ENCODE measurements at regions not wholly inside any gene's neighbourhood (a gene's known extent, or its start where the extent isn't known, plus 50 kb on each side); places are given as distances from the start of the nearest gene placed in this dataset.

DNA sequence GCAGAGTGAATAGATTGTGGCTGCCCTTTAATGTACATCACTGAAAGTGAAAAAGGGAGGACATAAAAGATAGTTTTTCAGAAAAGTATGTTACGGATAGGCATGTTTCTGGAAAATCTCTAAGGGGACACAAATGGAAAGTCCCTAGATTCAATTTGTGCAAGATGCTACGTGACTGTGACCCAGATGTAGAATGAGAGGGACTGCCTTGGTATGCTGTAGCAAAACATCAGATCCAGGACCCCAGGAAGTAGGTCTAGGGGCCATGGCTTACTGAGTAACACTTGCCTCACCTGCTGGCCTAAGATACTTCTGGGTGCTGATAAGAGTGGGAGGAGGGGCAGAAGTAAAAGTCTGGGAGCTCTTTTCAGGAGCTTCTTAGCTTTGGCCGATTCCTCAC, 191.2 kb upstream of the PHYHIPL start:
- Histone ChIP-seq H3K79me2 (ENCODE audit: insufficient read depth) (no peaks in the 10 kb centered on the region), H3K27me3 (ENCODE audit: insufficient read depth) (no peaks in the 10 kb centered on the region), H2AFZ (ENCODE audit: low read depth) (no peak overlapping the region), H3K9me2 (no peaks in the 10 kb centered on the region), H3K4me3 (ENCODE audit: low read depth in 2 of 2, low read length in 1 of 2) (no peak overlapping the region), H3K4me2 (no peak overlapping the region), H3K4me1 (ENCODE audit: control insufficient read depth in 1 of 2, insufficient read depth in 2 of 2, low read depth in 1 of 2, low read length in 1 of 2) (peaks cover 0 to 18% of the 10 kb centered on the region in 2 experiments; a peak in 2 of 4 replicates), H4K20me1 (ENCODE audit: insufficient read depth) (no peaks in the 10 kb centered on the region), H3K9me3 (no peaks in the 10 kb centered on the region), H3K27ac (ENCODE audit: low read depth in 2 of 2, low read length in 1 of 2) (no peak overlapping the region; a peak in 1 of 4 replicates), H3F3A (replicated peaks; ENCODE audit: insufficient read depth) (no peaks in the 10 kb centered on the region), H3K9ac (no peak overlapping the region), H3K36me3 (replicated peaks in 1 of 2; ENCODE audit: control insufficient read depth in 1 of 2, insufficient read depth in 2 of 2, low read length in 1 of 2) (no peaks in the 10 kb centered on the region)
- TF ChIP-seq RXRA (IDR thresholded peaks at IDR 0.05; ENCODE audit: borderline replicate concordance, low read depth) (no peak), RCOR1 (IDR thresholded peaks at IDR 0.05; ENCODE audit: low read length) (no peak), RFX5 (IDR thresholded peaks at IDR 0.05; ENCODE audit: low read length) (no peak), MEF2A (IDR thresholded peaks at IDR 0.05; ENCODE audit: borderline replicate concordance, low read depth) (no peak), RAD21 (IDR thresholded peaks at IDR 0.05; ENCODE audit: low read length) (no peak), FOSL2 (IDR thresholded peaks at IDR 0.05; ENCODE audit: borderline replicate concordance, low read depth) (no peak), CHD2 (IDR thresholded peaks at IDR 0.05; ENCODE audit: low read length, partially characterized antibody) (no peak), JUND (IDR thresholded peaks at IDR 0.05) (no peak), NFIC (IDR thresholded peaks at IDR 0.05; ENCODE audit: borderline replicate concordance) (no peak), ELF1 (IDR thresholded peaks at IDR 0.05) (no peak)
- TF ChIP-seq, protein P1, sequence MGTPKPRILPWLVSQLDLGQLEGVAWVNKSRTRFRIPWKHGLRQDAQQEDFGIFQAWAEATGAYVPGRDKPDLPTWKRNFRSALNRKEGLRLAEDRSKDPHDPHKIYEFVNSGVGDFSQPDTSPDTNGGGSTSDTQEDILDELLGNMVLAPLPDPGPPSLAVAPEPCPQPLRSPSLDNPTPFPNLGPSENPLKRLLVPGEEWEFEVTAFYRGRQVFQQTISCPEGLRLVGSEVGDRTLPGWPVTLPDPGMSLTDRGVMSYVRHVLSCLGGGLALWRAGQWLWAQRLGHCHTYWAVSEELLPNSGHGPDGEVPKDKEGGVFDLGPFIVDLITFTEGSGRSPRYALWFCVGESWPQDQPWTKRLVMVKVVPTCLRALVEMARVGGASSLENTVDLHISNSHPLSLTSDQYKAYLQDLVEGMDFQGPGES (IDR thresholded peaks at IDR 0.05; ENCODE audit: low read depth, low read length), result no peak
- TF ChIP-seq, protein P2, sequence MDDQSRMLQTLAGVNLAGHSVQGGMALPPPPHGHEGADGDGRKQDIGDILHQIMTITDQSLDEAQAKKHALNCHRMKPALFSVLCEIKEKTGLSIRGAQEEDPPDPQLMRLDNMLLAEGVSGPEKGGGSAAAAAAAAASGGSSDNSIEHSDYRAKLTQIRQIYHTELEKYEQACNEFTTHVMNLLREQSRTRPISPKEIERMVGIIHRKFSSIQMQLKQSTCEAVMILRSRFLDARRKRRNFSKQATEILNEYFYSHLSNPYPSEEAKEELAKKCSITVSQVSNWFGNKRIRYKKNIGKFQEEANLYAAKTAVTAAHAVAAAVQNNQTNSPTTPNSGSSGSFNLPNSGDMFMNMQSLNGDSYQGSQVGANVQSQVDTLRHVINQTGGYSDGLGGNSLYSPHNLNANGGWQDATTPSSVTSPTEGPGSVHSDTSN (IDR thresholded peaks at IDR 0.05), result no peak
- ChIA-PET CTCF (no interaction called here), POLR2A (no interaction called here)
- no peak for DNase-seq
- WGBS (ENCODE audit: low lambda C conversion rate), result 70% methylated on average over 3 of the region's 3 CpGs

DNA sequence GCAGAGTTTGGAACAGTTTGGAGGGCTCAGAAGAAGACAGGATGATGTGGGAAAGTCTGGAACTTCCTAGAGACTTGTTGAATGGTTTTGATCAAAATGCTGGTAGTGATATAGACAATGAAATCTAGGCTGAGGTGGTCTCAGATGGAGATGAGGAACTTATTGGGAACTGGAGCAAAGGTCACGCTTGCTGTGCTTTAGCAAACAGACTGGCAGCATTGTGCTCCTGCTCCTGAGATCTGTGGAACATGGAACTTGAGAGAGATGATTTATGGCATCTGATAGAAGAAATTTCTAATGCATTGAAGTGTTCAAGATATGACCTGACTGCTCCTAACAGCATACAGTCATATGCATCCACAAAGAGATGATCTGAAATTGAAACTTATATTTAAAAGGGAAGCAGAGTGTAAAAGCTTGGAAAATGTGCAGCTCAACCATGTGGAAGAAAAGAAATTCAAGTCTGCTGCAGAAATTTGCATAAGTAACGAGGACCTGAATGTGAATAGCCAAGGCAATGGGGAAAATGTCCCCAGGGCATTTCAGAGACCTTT, 186.9 kb upstream of the PHYHIPL start:
- TF ChIP-seq, protein P1 (IDR thresholded peaks at IDR 0.05; ENCODE audit: low read depth, low read length), result no peak
- TF ChIP-seq TEAD4 (IDR thresholded peaks at IDR 0.05; ENCODE audit: borderline replicate concordance, insufficient read depth) (no peak), RFX5 (IDR thresholded peaks at IDR 0.05; ENCODE audit: low read length) (no peak), RCOR1 (IDR thresholded peaks at IDR 0.05; ENCODE audit: low read length) (no peak), TAF1 (IDR thresholded peaks at IDR 0.05; ENCODE audit: borderline replicate concordance, low read depth, low read length) (no peak), SIN3A (IDR thresholded peaks at IDR 0.05; ENCODE audit: borderline replicate concordance, low read depth, low read length) (no peak)
- TF ChIP-seq, protein P3, sequence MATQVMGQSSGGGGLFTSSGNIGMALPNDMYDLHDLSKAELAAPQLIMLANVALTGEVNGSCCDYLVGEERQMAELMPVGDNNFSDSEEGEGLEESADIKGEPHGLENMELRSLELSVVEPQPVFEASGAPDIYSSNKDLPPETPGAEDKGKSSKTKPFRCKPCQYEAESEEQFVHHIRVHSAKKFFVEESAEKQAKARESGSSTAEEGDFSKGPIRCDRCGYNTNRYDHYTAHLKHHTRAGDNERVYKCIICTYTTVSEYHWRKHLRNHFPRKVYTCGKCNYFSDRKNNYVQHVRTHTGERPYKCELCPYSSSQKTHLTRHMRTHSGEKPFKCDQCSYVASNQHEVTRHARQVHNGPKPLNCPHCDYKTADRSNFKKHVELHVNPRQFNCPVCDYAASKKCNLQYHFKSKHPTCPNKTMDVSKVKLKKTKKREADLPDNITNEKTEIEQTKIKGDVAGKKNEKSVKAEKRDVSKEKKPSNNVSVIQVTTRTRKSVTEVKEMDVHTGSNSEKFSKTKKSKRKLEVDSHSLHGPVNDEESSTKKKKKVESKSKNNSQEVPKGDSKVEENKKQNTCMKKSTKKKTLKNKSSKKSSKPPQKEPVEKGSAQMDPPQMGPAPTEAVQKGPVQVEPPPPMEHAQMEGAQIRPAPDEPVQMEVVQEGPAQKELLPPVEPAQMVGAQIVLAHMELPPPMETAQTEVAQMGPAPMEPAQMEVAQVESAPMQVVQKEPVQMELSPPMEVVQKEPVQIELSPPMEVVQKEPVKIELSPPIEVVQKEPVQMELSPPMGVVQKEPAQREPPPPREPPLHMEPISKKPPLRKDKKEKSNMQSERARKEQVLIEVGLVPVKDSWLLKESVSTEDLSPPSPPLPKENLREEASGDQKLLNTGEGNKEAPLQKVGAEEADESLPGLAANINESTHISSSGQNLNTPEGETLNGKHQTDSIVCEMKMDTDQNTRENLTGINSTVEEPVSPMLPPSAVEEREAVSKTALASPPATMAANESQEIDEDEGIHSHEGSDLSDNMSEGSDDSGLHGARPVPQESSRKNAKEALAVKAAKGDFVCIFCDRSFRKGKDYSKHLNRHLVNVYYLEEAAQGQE (IDR thresholded peaks at IDR 0.05; ENCODE audit: low read depth, low read length), result no peak
- TF ChIP-seq, protein P4, sequence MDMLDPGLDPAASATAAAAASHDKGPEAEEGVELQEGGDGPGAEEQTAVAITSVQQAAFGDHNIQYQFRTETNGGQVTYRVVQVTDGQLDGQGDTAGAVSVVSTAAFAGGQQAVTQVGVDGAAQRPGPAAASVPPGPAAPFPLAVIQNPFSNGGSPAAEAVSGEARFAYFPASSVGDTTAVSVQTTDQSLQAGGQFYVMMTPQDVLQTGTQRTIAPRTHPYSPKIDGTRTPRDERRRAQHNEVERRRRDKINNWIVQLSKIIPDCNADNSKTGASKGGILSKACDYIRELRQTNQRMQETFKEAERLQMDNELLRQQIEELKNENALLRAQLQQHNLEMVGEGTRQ (IDR thresholded peaks at IDR 0.05; ENCODE audit: borderline replicate concordance, low read depth, low read length), result no peak
- peaks cover 0 to 2% of the 10 kb centered on the region in 2 experiments; a peak in 2 of 4 replicates for H3K4me1 ChIP-seq (ENCODE audit: control insufficient read depth in 1 of 2, insufficient read depth in 2 of 2, low read depth in 1 of 2, low read length in 1 of 2)
- no peak overlapping the region for H3K27ac ChIP-seq (ENCODE audit: low read depth in 2 of 2, low read length in 1 of 2)
- no peaks in the 10 kb centered on the region for H3K9me2 ChIP-seq
- no peaks in the 10 kb centered on the region for H3K9me3 ChIP-seq
- no peak overlapping the region for H3K4me2 ChIP-seq
- H3K79me2 ChIP-seq (ENCODE audit: insufficient read depth), result no peaks in the 10 kb centered on the region
- no peaks in the 10 kb centered on the region for H3K27me3 ChIP-seq (ENCODE audit: insufficient read depth)
- no peaks in the 10 kb centered on the region for H3K36me3 ChIP-seq (replicated peaks in 1 of 2; ENCODE audit: control insufficient read depth in 1 of 2, insufficient read depth in 2 of 2, low read length in 1 of 2)
- no peak overlapping the region for H3K9ac ChIP-seq
- ChIA-PET POLR2A (no interaction called here), CTCF (no interaction called here)
- WGBS (ENCODE audit: low lambda C conversion rate), result 62% methylated on average over 2 of the region's 2 CpGs
- no peaks in the 10 kb centered on the region for H4K20me1 ChIP-seq (ENCODE audit: insufficient read depth)
- DNase-seq, result no peak
- no peak overlapping the region for H2AFZ ChIP-seq (ENCODE audit: low read depth)
- H3K4me3 ChIP-seq (ENCODE audit: low read depth in 2 of 2, low read length in 1 of 2), result no peak overlapping the region
- no peaks in the 10 kb centered on the region for H3F3A ChIP-seq (replicated peaks; ENCODE audit: insufficient read depth)
